Activated naive CD4-positive, alpha-beta T cell treated with anti-CD3 and anti-CD28 coated beads, Interleukin-2, amount 10 ng/mL, durations not matched to agents 7 days and 5 days (primary cell): ENCODE measurements at regions not wholly inside any gene's neighbourhood (a gene's known extent, or its start where the extent isn't known, plus 50 kb on each side); places are given as distances from the start of the nearest gene placed in this dataset.
"Not testable (repeated sequence)": the region's sequence is repeated elsewhere in the genome, so short reads cannot be mapped to it uniquely, and the experiment has no call there.

ENCODE experiments used
- CTCF ChIA-PET: fragments of 350-600 bp; sonication (Branson Sonifier 250); formaldehyde crosslinking; loops from one replicate; lab custom pipeline; 2021; ENCODE audit warnings: antibody characterized with exemption; lab: Charles Lee
- DNase-seq: peaks from one replicate; pipeline ENCODE4 v3.0.0-alpha.2; 2020
- H3K27ac Mint-ChIP-seq: one replicate; pipeline ENCODE4 v1.8.0; 2021; ENCODE audit warnings: mild to moderate bottlenecking, moderate library complexity, mixed read lengths
- H3K27me3 Mint-ChIP-seq: one replicate; pipeline ENCODE4 v1.8.0; 2021; ENCODE audit warnings: mild to moderate bottlenecking, mixed read lengths
- H3K36me3 Mint-ChIP-seq: one replicate; pipeline ENCODE4 v1.8.0; 2021; ENCODE audit warnings: mixed read lengths
- H3K4me1 Mint-ChIP-seq: one replicate; pipeline ENCODE4 v1.8.0; 2021; ENCODE audit warnings: mixed read lengths
- H3K4me3 Mint-ChIP-seq: one replicate; pipeline ENCODE4 v1.8.0; 2021; ENCODE audit warnings: mild to moderate bottlenecking, moderate library complexity, mixed read lengths
- H3K9me3 Mint-ChIP-seq: one replicate; pipeline ENCODE4 v1.8.0; 2021; ENCODE audit warnings: mixed read lengths

- DNase-seq: no peak
- CTCF ChIA-PET: interaction anchor here (2.2 kb wide), 1 partner anchor 53 kb away, joined by 7 read pairs; no protein-coding TSS in a partner anchor
- H3K36me3 Mint-ChIP-seq: no peaks in the 10 kb centered on the region
- H3K4me3 Mint-ChIP-seq: no peak overlapping the region
- H3K4me1 Mint-ChIP-seq: no peaks in the 10 kb centered on the region
- no peaks in the 10 kb centered on the region for H3K9me3 Mint-ChIP-seq
- H3K27ac Mint-ChIP-seq: no peak overlapping the region
- H3K27me3 Mint-ChIP-seq: peaks cover 19% of the 10 kb centered on the region
Observed at GRCh38 chr1:110260194-110260593, 50.1 kb downstream of the KCNC4 start.

DNA sequence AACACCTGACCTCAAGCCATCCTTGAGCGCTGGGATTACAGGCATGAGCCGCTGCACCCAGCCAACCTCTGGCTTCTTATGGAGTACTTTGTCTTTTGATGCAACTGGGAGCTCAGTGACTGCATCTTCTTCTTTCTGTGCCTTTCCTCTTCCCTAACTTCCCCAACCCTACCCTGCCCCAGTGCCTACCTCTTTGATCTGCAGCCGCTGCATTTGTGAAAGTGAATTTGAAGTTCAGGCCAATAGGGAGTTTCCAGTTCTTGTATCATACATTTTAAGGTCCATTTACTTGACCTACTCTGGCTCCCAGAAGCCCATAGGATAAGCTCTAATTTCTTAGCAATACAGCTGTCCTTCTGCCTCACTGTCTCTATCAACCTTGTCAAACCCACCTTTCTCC is 52.2 kb downstream of the KCNC4 start:
- no peak for DNase-seq
- no peak overlapping the region for H3K4me3 Mint-ChIP-seq
- peaks cover 23% of the 10 kb centered on the region for H3K27me3 Mint-ChIP-seq
- no peaks in the 10 kb centered on the region for H3K4me1 Mint-ChIP-seq
- H3K27ac Mint-ChIP-seq: no peak overlapping the region
- no peaks in the 10 kb centered on the region for H3K9me3 Mint-ChIP-seq
- no peaks in the 10 kb centered on the region for H3K36me3 Mint-ChIP-seq
- CTCF ChIA-PET: interaction anchor here (1.1 to 2.8 kb wide), 2 partner anchors 50 to 54 kb away, joined by 3 to 26 read pairs; no protein-coding TSS in a partner anchor

GRCh38 chr1:110262846-110263631 is 52.9 kb downstream of the KCNC4 start:
- H3K36me3 Mint-ChIP-seq: no peaks in the 10 kb centered on the region
- H3K27ac Mint-ChIP-seq: no peak overlapping the region
- CTCF ChIA-PET: interaction anchor here (1.1 to 2.8 kb wide), 2 partner anchors 49 to 55 kb away, joined by 3 to 26 read pairs; no protein-coding TSS in a partner anchor
- peak; percentile 30 for DNase-seq
- no peaks in the 10 kb centered on the region for H3K9me3 Mint-ChIP-seq
- no peaks in the 10 kb centered on the region for H3K4me1 Mint-ChIP-seq
- H3K27me3 Mint-ChIP-seq: peaks cover 23% of the 10 kb centered on the region
- H3K4me3 Mint-ChIP-seq: no peak overlapping the region

DNA sequence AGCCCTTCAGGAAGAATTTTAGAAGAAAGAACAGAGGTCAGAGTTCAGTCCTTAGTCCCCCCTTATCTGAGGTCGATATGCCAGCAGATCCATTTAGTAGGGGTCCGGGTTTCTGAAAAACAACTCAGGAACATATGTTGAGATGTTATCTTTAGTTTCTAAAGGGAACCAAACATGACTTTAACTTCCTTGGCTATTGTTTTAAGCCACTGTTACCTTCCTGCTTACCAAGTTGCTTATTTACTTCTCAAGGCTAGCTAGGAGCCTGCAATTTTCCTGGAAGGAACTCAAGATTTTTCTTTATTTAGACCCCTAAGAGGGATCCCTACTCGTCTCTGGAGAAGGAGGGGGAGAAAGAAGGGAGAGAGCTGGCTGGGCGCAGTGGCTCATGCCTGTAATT is 54.3 kb downstream of the KCNC4 start:
- Mint-ChIP-seq H3K9me3 (no peaks in the 10 kb centered on the region), H3K4me1 (no peaks in the 10 kb centered on the region), H3K4me3 (no peak overlapping the region), H3K27ac (no peak overlapping the region), H3K36me3 (no peaks in the 10 kb centered on the region), H3K27me3 (peaks cover 23% of the 10 kb centered on the region)
- CTCF ChIA-PET: interaction anchor here (0.9 to 2.8 kb wide), 2 partner anchors 49 to 56 kb away, joined by 3 to 26 read pairs; no protein-coding TSS in a partner anchor
- DNase-seq: no peak

DNA sequence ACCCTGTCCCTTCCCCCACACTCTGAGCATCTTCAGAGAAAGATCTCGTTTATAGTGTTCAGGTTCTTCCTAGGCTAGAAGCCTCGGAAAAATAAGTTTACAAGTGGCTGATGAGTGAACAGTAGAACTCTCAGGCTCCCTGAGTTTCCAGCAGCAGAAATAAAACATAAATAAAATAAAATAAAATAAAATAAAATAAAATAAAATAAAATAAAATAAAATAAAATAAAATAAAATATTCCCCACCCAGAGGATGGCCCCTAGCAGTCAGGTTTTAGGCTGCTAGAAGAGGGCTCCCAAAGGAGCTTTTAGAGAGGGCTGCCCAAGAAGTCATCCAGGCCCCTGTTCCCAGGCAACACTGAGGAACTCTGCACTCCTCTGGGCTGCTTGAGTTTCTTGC is 55.1 kb downstream of the KCNC4 start:
- H3K36me3 Mint-ChIP-seq: no peaks in the 10 kb centered on the region
- no peaks in the 10 kb centered on the region for H3K4me1 Mint-ChIP-seq
- DNase-seq: no peak
- H3K27me3 Mint-ChIP-seq: peaks cover 23% of the 10 kb centered on the region
- no peak overlapping the region for H3K27ac Mint-ChIP-seq
- CTCF ChIA-PET: no interaction called here
- H3K4me3 Mint-ChIP-seq: no peak overlapping the region
- no peaks in the 10 kb centered on the region for H3K9me3 Mint-ChIP-seq

DNA sequence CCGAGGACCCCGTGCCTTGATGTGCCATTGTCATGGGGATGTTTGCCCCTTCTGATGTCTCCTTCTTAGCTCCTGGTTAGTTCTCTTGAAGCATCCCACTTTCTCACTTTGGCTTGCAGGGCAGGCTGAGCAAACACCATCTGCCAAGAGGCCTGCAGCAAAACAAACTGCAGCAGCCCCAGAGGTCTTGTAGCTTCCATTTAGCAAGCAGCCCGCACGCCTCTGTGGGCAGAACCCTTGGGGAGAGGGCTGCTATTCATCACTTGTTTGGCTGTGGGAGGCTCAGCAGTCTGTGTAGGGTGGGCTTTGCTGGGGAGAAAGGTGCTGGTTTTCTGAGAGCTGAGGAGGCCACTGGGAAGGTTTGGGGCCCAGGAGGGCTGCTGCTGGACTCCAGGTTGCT is 56.7 kb downstream of the KCNC4 start:
- Mint-ChIP-seq H3K4me3 (no peak overlapping the region), H3K36me3 (no peaks in the 10 kb centered on the region), H3K9me3 (no peaks in the 10 kb centered on the region), H3K4me1 (no peaks in the 10 kb centered on the region), H3K27me3 (peaks cover 28% of the 10 kb centered on the region), H3K27ac (no peak overlapping the region)
- DNase-seq: no peak
- CTCF ChIA-PET: interaction anchor here (1.2 kb wide), 1 partner anchor 17 kb away, joined by 4 read pairs; no protein-coding TSS in a partner anchor

- Mint-ChIP-seq H3K27me3 (peaks cover 25% of the 10 kb centered on the region), H3K36me3 (no peaks in the 10 kb centered on the region), H3K27ac (no peak overlapping the region), H3K9me3 (no peaks in the 10 kb centered on the region), H3K4me3 (no peak overlapping the region), H3K4me1 (no peaks in the 10 kb centered on the region)
- CTCF ChIA-PET: interaction anchor here (1.2 kb wide), 1 partner anchor 17 kb away, joined by 4 read pairs; no protein-coding TSS in a partner anchor
- DNase-seq: no peak
Observed at GRCh38 chr1:110267260-110267659, 57.1 kb downstream of the KCNC4 start.

GRCh38 chr1:110272045-110272444 is 61.9 kb downstream of the KCNC4 start:
- Mint-ChIP-seq H3K27ac (no peak overlapping the region), H3K27me3 (peaks cover 17% of the 10 kb centered on the region), H3K36me3 (no peaks in the 10 kb centered on the region), H3K4me3 (no peak overlapping the region), H3K9me3 (no peaks in the 10 kb centered on the region), H3K4me1 (no peaks in the 10 kb centered on the region)
- CTCF ChIA-PET: interaction anchor here (1.1 to 1.6 kb wide), 3 partner anchors 32 to 67 kb away, joined by 4 to 5 read pairs (median 4); no protein-coding TSS in a partner anchor
- no peak for DNase-seq

DNA sequence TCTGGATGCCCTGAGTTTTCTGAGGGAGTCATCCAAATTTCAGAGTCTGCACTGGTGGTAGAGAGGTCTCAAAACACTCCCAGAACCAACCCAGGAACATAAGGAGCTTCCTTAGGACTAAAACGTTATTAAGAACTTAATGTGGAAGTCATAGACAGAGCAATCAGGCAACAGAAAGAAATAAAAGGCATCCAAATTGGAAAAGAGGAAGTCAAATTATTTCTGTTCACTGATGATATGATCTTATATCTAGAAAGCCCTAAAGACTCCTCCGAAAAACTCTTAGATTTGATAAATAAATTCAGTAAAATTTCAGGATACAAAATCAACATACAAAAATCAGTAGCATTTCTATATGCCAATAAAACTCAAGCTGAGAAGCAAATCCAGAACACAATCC is 63.7 kb downstream of the KCNC4 start:
- H3K36me3 Mint-ChIP-seq, DNase-seq, H3K4me1 Mint-ChIP-seq, H3K27ac Mint-ChIP-seq, H3K9me3 Mint-ChIP-seq, H3K4me3 Mint-ChIP-seq: not testable (repeated sequence)
- CTCF ChIA-PET: interaction anchor here (0.8 kb wide), 1 partner anchor 66 kb away, joined by 3 read pairs; no protein-coding TSS in a partner anchor
- peaks cover 21% of the 10 kb centered on the region for H3K27me3 Mint-ChIP-seq

DNA sequence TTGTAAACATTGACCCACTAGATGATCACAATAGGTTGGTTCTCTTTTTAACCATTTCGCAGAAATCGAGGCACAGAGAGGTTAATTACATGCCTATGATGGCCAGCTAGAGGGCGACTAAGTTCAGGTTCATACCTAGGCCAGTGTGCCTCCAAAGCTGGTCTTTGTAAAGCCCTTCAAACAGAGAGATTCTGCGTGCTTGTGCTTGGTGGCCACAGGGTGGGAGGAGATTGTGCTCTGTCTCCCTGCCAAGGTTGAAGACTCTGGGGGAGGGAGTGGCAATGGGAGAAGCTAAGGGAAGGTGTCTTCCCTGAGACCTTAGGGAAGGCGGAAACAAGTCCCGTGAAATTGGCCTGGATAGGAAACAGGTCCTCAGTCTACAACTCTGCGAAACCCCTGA is 59.1 kb upstream of the RBM15 start:
- Mint-ChIP-seq H3K4me1 (no peaks in the 10 kb centered on the region), H3K27ac (no peak overlapping the region), H3K36me3 (no peaks in the 10 kb centered on the region), H3K9me3 (no peaks in the 10 kb centered on the region), H3K27me3 (peaks cover 14% of the 10 kb centered on the region), H3K4me3 (no peak overlapping the region)
- DNase-seq: no peak
- CTCF ChIA-PET: interaction anchor here (0.7 kb wide), 1 partner anchor 33 kb away, joined by 3 read pairs; no protein-coding TSS in a partner anchor

DNA sequence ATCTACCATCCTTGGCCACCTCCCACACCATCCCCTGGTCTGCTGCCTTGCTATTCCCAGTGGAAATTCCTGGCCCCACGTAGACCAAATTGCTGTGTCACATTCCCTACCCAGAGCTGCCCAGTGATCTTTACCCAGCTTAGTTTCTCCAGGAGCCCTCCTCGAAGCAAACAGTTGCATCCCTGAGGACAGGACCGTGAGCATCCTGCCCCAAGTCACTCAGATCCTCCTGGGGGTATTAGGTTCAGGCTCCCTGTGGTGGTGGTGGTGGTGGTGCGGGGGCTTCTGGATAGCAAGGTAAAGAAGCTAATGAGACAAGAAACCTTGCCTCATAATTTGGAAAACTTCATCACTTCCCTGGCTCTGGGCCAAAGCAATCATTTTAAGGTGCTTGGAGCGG is 58.4 kb upstream of the RBM15 start:
- H3K27me3 Mint-ChIP-seq: peaks cover 14% of the 10 kb centered on the region
- no peak overlapping the region for H3K4me3 Mint-ChIP-seq
- DNase-seq: no peak
- no peaks in the 10 kb centered on the region for H3K9me3 Mint-ChIP-seq
- no peaks in the 10 kb centered on the region for H3K4me1 Mint-ChIP-seq
- CTCF ChIA-PET: interaction anchor here (2.3 kb wide), 1 partner anchor 180 kb away, joined by 5 read pairs; no protein-coding TSS in a partner anchor
- no peak overlapping the region for H3K27ac Mint-ChIP-seq
- H3K36me3 Mint-ChIP-seq: no peaks in the 10 kb centered on the region

DNA sequence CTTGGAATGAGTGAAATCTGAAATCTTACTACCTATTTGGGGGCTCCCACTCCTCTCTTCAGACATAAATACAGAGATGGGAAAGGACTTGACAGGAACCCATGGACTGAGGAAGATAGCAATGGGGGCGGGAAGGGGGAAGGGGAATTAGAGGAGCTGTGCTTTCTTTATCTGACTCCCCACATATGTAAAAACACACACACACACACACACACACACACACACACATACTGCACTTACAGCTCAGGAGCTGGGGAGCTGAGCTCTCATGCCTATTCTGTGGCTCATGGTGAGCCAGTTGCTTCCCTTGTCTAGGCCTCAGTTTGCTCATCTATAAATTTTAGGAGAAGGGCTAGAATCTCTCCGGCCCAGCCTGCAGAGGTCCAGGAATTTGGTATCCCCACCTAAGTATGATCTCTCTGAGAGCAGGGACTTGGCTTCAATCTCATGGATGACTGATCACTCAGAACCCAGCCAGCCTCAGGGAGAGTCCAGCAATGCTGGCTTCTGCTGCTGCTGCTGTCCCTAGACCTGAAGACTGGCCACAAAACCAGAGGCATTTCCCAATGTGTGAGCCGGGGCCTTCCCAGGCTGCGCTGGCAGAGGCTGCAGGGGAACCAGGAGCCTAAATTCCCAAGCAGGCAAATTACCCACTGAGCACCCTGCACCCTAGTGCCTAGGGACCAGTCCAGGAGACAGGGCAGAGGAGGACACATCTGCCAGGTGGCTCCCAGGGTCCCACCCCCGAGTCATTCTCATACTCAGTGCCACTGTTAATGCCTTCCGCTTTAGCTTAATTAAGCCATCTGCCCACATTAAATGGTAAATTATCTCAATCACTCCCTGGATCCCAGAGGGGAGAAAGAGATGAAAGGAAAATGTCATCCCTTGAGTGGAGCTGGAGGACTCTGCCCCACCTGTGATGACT is 57.5 kb upstream of the RBM15 start:
- no peaks in the 10 kb centered on the region for H3K36me3 Mint-ChIP-seq
- CTCF ChIA-PET: interaction anchor here (2.3 kb wide), 1 partner anchor 179 kb away, joined by 5 read pairs; no protein-coding TSS in a partner anchor
- H3K9me3 Mint-ChIP-seq: no peaks in the 10 kb centered on the region
- H3K4me1 Mint-ChIP-seq: no peaks in the 10 kb centered on the region
- H3K27me3 Mint-ChIP-seq: peaks cover 14% of the 10 kb centered on the region
- no peak overlapping the region for H3K4me3 Mint-ChIP-seq
- no peak overlapping the region for H3K27ac Mint-ChIP-seq
- DNase-seq: no peak

DNA sequence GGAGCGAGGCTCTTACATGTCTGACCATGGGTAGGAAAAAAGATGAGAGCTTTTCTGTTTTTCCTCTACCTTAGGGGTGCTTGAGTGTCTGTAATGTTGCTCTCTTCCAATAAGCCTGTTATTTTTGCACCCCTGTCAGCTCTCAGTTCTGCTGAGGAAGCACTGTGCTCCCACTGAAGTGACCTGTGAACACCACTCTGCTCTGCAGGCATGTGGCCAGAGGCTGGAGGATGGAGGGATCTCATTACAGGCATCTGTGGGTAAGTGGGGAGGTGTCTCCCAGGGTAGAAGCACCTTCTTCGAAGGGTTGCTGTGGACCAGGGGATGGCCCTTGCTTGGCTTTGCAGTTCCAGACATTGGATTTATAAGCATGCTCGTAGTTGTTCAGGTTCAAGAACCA is 56.8 kb upstream of the RBM15 start:
- Mint-ChIP-seq H3K27me3 (peaks cover 14% of the 10 kb centered on the region), H3K36me3 (no peaks in the 10 kb centered on the region), H3K4me1 (no peaks in the 10 kb centered on the region), H3K4me3 (no peak overlapping the region), H3K9me3 (no peaks in the 10 kb centered on the region), H3K27ac (no peak overlapping the region)
- CTCF ChIA-PET: interaction anchor here (2.3 kb wide), 1 partner anchor 178 kb away, joined by 5 read pairs; no protein-coding TSS in a partner anchor
- DNase-seq: no peak

DNA sequence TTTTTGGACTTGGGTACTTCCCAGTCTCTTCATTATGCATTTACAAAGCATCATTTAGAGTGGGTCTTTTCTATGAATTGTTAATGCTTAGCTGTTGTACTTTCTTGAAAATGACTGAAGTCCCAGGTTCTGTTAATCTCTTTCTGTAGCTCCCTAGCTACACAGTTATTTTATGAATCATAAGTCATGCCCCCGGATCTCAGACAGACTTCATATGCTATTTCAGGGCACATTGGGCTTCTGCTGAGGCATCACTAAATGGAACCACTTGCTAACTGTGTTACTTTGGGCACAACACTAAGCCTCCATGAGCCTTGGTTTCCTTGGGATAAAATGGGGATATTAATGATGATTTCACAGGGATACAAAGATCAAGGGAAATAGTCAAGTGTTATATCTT is 55.5 kb upstream of the RBM15 start:
- no peak overlapping the region for H3K4me3 Mint-ChIP-seq
- H3K9me3 Mint-ChIP-seq: no peaks in the 10 kb centered on the region
- no peaks in the 10 kb centered on the region for H3K4me1 Mint-ChIP-seq
- no peak for DNase-seq
- CTCF ChIA-PET: interaction anchor here (1.7 kb wide), 1 partner anchor 17 kb away, joined by 4 read pairs; no protein-coding TSS in a partner anchor
- no peaks in the 10 kb centered on the region for H3K36me3 Mint-ChIP-seq
- H3K27me3 Mint-ChIP-seq: peaks cover 12% of the 10 kb centered on the region
- H3K27ac Mint-ChIP-seq: no peak overlapping the region
